Ovary (tissue), 3 donors: ENCODE measurements at regions not wholly inside any gene's neighbourhood (a gene's known extent, or its start where the extent isn't known, plus 50 kb on each side); places are given as distances from the start of the nearest gene placed in this dataset.
"Not testable (repeated sequence)": the region's sequence is repeated elsewhere in the genome, so short reads cannot be mapped to it uniquely, and the experiment has no call there.

Experiments
- CTCF ChIP-seq, 3 donors: fragments of 450-650 bp in 2 of 3; fragments of 200-600 bp in 1 of 3; IDR thresholded peaks; one replicate each; pipeline versions ENCODE4 v1.5.1 to v1.8.0; 2016 to 2022; ENCODE audit warnings: antibody characterized with exemption in 3 of 3, mild to moderate bottlenecking in 1 of 3
- EP300 ChIP-seq: sonication (generic); formaldehyde crosslinking; IDR thresholded peaks from one replicate; pipeline ENCODE4 v1.6.1; 2017; ENCODE audit warnings: antibody characterized with exemption
- POLR2A ChIP-seq: fragments of 450-650 bp; IDR thresholded peaks from one replicate; pipeline ENCODE4 v1.6.1; 2017; ENCODE audit warnings: antibody characterized with exemption, mild to moderate bottlenecking, moderate library complexity
- donor health status: DM: no; HTN: no; CAD: no.

- not testable (repeated sequence) for TF ChIP-seq CTCF (IDR thresholded peaks at IDR 0.05); POLR2A; EP300
These were observed 123.8 kb downstream of the SEPTIN7 start for GRCh38 chr7:35924668-35925067.
